Gastrocnemius medialis (tissue), 4 donors: ENCODE measurements at regions not wholly inside any gene's neighbourhood (a gene's known extent, or its start where the extent isn't known, plus 50 kb on each side); places are given as distances from the start of the nearest gene placed in this dataset.

Experiments used
- ATAC-seq, 2 donors: fragments of 150-250 bp; one replicate each; pipeline ENCODE4 v1.9.1; 2016
- DNase-seq, 2 donors: peaks; one replicate each; pipeline ENCODE4 v3.0.0-alpha.2; 2019
- H3K27ac ChIP-seq, 4 donors: fragments of 200-600 bp; sonication (generic); 1 replicate in 1 of 4; 2 replicates in 3 of 4; pipeline ENCODE4 v1.5.1; 2016 to 2018; ENCODE audit warnings: mild to moderate bottlenecking in 2 of 4, moderate library complexity in 1 of 4
- H3K27me3 ChIP-seq, 3 donors: fragments of 200-600 bp; sonication (generic) in 2 of 3; 1 replicate in 1 of 3; 2 replicates in 2 of 3; pipeline versions ENCODE4 v1.5.1 to v1.6.0; 2016 to 2019; ENCODE audit warnings: mild to moderate bottlenecking in 1 of 3, moderate library complexity in 1 of 3
- H3K36me3 ChIP-seq, 2 donors: fragments of 200-600 bp; sonication (generic) in 1 of 2; one replicate each; pipeline ENCODE4 v1.5.1; 2017 to 2018
- H3K4me1 ChIP-seq, 2 donors: fragments of 200-600 bp; sonication (generic) in 1 of 2; one replicate each; pipeline ENCODE4 v1.5.1; 2016 to 2017; ENCODE audit warnings: mild to moderate bottlenecking in 2 of 2
- H3K4me3 ChIP-seq, 4 donors: fragments of 200-600 bp; sonication (generic) in 3 of 4; 1 replicate in 1 of 4; 2 replicates in 3 of 4; pipeline ENCODE4 v1.5.1; 2016 to 2019; ENCODE audit warnings: mild to moderate bottlenecking in 2 of 4
- H3K9me3 ChIP-seq, 3 donors: fragments of 200-600 bp; sonication (generic) in 2 of 3; 1 replicate in 1 of 3; 2 replicates in 2 of 3; pipeline ENCODE4 v1.5.1; 2016 to 2019
- POLR2A ChIP-seq, 2 donors: fragments of 450-650 bp; IDR thresholded peaks; one replicate each; pipeline ENCODE4 v1.6.1; 2017; ENCODE audit warnings: antibody characterized with exemption in 2 of 2, mild to moderate bottlenecking in 2 of 2, moderate library complexity in 2 of 2
- in situ Hi-C, 4 donors: fragments of 200-750 bp; cut with MboI; loops; one replicate each; pipeline versions ENCODE4 v1.15.0 to v1.8.0; 2017; ENCODE audit warnings: low sequenced_read_pairs in 4 of 4
- intact Hi-C: fragments of 100-400 bp; cut with DNase I; formaldehyde crosslinking; loops from one replicate; pipeline ENCODE4 v1.15.1; 2023; ENCODE audit warnings: low total_unique reads
- TF ChIP-seq, protein P1 (sequence below), 5 experiments: fragments of 450-650 bp in 3 of 5; fragments of 200-600 bp in 2 of 5; sonication (generic) in 2 of 5; IDR thresholded peaks in 4 of 5; conservative IDR thresholded peaks in 1 of 5; 1 replicate in 4 of 5; 2 replicates in 1 of 5; pipeline ENCODE4 v1.5.1; 2016 to 2019; ENCODE audit warnings: antibody characterized with exemption in 5 of 5, mild to moderate bottlenecking in 3 of 5, moderate library complexity in 3 of 5

DNA sequence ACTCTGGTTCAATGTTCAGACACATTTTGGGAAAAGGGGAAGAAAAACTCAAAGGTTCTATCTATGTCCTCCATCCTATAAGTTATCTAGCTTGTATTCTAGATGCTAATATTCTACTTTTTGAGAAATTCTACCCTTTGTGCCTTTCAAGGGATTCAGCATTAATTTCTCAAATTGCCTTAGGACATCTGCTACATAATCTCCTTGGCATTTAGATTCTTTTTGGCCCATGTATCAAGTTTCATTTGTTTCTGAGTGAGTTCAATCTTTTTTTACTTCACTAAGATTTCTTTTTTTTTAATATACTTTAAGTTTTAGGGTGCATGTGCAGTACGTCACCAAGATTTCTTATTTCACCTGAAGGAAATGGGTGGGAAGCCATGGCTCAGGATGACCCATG, 232.7 kb upstream of the TENT5A start:
- intact Hi-C loops: no loop called here
- Histone ChIP-seq H3K36me3 (no peaks in the 10 kb centered on the region), H3K9me3 (no peaks in the 10 kb centered on the region), H3K27me3 (no peaks in the 10 kb centered on the region), H3K27ac (no peak overlapping the region), H3K4me3 (no peak overlapping the region), H3K4me1 (no peaks in the 10 kb centered on the region)
- in situ Hi-C loops: no loop called here
- ATAC-seq: no peak
- DNase-seq: no peak
- TF ChIP-seq, protein P1, sequence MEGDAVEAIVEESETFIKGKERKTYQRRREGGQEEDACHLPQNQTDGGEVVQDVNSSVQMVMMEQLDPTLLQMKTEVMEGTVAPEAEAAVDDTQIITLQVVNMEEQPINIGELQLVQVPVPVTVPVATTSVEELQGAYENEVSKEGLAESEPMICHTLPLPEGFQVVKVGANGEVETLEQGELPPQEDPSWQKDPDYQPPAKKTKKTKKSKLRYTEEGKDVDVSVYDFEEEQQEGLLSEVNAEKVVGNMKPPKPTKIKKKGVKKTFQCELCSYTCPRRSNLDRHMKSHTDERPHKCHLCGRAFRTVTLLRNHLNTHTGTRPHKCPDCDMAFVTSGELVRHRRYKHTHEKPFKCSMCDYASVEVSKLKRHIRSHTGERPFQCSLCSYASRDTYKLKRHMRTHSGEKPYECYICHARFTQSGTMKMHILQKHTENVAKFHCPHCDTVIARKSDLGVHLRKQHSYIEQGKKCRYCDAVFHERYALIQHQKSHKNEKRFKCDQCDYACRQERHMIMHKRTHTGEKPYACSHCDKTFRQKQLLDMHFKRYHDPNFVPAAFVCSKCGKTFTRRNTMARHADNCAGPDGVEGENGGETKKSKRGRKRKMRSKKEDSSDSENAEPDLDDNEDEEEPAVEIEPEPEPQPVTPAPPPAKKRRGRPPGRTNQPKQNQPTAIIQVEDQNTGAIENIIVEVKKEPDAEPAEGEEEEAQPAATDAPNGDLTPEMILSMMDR (IDR thresholded peaks at IDR 0.05 in 4 of 5, conservative IDR thresholded peaks at IDR 0.05 in 1 of 5): no peak
- no peak for TF ChIP-seq POLR2A (IDR thresholded peaks at IDR 0.05)

- H3K27ac ChIP-seq: no peak overlapping the region
- in situ Hi-C loops: no loop called here
- H3K36me3 ChIP-seq: no peaks in the 10 kb centered on the region
- H3K9me3 ChIP-seq: no peaks in the 10 kb centered on the region
- intact Hi-C loops: no loop called here
- DNase-seq: no peak
- no peaks in the 10 kb centered on the region for H3K27me3 ChIP-seq
- no peak for ATAC-seq
- no peaks in the 10 kb centered on the region for H3K4me1 ChIP-seq
- H3K4me3 ChIP-seq: no peak overlapping the region
- TF ChIP-seq, protein P1 (IDR thresholded peaks at IDR 0.05 in 4 of 5, conservative IDR thresholded peaks at IDR 0.05 in 1 of 5): no peak
- no peak for TF ChIP-seq POLR2A (IDR thresholded peaks at IDR 0.05)
Observed at GRCh38 chr6:81984599-81984998, 232.1 kb upstream of the TENT5A start.

- intact Hi-C loops: no loop called here
- ATAC-seq: no peak
- no peak overlapping the region for H3K4me3 ChIP-seq
Observed at GRCh38 chr6:81981812-81982211, 229.3 kb upstream of the TENT5A start.

DNA sequence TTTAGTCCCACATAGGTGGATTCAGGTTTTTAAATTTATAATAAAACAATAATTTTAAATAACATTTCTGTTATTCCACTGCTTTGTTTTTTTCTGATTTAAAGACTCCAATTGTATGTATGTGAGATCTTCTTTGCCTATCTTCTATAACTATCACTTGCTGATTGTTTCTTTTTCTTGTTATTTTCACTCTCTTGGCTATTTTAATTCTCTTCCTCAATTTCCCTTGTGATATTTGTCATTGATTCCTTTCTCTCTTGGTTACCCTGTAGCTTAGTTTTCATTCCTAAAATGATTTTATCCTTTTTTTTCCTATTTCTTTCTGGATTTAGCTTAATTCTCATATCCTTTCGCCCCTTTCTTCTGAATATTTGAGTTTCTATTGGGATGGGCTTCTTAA, 227.3 kb upstream of the TENT5A start:
- Histone ChIP-seq H3K36me3 (no peaks in the 10 kb centered on the region), H3K4me3 (no peak overlapping the region), H3K9me3 (no peaks in the 10 kb centered on the region), H3K27ac (no peak overlapping the region), H3K4me1 (no peaks in the 10 kb centered on the region), H3K27me3 (no peaks in the 10 kb centered on the region)
- DNase-seq: no peak
- in situ Hi-C loops: no loop called here
- TF ChIP-seq, protein P1 (IDR thresholded peaks at IDR 0.05 in 4 of 5, conservative IDR thresholded peaks at IDR 0.05 in 1 of 5): no peak
- TF ChIP-seq POLR2A (IDR thresholded peaks at IDR 0.05): no peak
- no peak for ATAC-seq
- intact Hi-C loops: no loop called here

More at GRCh38 chr6:81981812-81982211, 229.3 kb upstream of the TENT5A start:
- Histone ChIP-seq H3K27me3 (no peaks in the 10 kb centered on the region), H3K36me3 (no peaks in the 10 kb centered on the region), H3K4me1 (no peaks in the 10 kb centered on the region), H3K9me3 (no peaks in the 10 kb centered on the region), H3K27ac (no peak overlapping the region)
- no peak for TF ChIP-seq POLR2A (IDR thresholded peaks at IDR 0.05)
- TF ChIP-seq, protein P1 (IDR thresholded peaks at IDR 0.05 in 4 of 5, conservative IDR thresholded peaks at IDR 0.05 in 1 of 5): no peak
- in situ Hi-C loops: no loop called here
- no peak for DNase-seq

- no peak for DNase-seq
- no peaks in the 10 kb centered on the region for H3K27me3 ChIP-seq
- intact Hi-C loops: no loop called here
- TF ChIP-seq, protein P1 (IDR thresholded peaks at IDR 0.05 in 4 of 5, conservative IDR thresholded peaks at IDR 0.05 in 1 of 5): no peak
- TF ChIP-seq POLR2A (IDR thresholded peaks at IDR 0.05): no peak
- ATAC-seq: no peak
- H3K27ac ChIP-seq: no peak overlapping the region
- H3K36me3 ChIP-seq: no peaks in the 10 kb centered on the region
- no peaks in the 10 kb centered on the region for H3K9me3 ChIP-seq
- no peaks in the 10 kb centered on the region for H3K4me1 ChIP-seq
- no peak overlapping the region for H3K4me3 ChIP-seq
- in situ Hi-C loops: no loop called here
Observed at GRCh38 chr6:81979329-81979728, 226.8 kb upstream of the TENT5A start.
